ENCODE measurements at regions not wholly inside any gene's neighbourhood (a gene's known extent, or its start where the extent isn't known, plus 50 kb on each side); places are given as distances from the start of the nearest gene placed in this dataset.

DNA sequence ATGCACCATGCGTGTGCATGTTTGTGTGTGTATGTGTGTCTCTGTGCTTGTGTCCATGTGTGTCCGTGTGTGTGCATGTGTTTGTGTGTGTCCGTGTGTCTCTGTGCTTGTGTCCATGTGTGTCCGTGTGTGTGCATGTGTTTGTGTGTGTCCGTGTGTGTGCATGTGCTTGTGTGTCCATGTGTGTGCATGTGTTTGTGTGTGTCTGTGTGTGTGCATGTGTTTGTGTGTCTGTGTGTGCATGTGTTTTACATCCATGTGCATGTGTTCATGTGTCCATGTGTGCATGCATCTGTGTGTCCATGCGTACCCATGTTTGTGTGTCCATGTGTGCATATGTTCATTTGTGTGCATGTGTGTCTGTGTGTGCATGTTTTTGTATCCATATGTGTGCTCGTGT, 100.5 kb downstream of the LBH start:
- TF ChIP-seq, protein P1, sequence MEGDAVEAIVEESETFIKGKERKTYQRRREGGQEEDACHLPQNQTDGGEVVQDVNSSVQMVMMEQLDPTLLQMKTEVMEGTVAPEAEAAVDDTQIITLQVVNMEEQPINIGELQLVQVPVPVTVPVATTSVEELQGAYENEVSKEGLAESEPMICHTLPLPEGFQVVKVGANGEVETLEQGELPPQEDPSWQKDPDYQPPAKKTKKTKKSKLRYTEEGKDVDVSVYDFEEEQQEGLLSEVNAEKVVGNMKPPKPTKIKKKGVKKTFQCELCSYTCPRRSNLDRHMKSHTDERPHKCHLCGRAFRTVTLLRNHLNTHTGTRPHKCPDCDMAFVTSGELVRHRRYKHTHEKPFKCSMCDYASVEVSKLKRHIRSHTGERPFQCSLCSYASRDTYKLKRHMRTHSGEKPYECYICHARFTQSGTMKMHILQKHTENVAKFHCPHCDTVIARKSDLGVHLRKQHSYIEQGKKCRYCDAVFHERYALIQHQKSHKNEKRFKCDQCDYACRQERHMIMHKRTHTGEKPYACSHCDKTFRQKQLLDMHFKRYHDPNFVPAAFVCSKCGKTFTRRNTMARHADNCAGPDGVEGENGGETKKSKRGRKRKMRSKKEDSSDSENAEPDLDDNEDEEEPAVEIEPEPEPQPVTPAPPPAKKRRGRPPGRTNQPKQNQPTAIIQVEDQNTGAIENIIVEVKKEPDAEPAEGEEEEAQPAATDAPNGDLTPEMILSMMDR (conservative IDR thresholded peaks at IDR 0.05; ENCODE audit: low read length): no peak
- TF ChIP-seq EZH2phosphoT487 (IDR thresholded peaks at IDR 0.05; ENCODE audit: borderline replicate concordance): no peak

Data from Loucy (cell line).